ENCODE measurements at regions not wholly inside any gene's neighbourhood (a gene's known extent, or its start where the extent isn't known, plus 50 kb on each side); places are given as distances from the start of the nearest gene placed in this dataset.

DNA sequence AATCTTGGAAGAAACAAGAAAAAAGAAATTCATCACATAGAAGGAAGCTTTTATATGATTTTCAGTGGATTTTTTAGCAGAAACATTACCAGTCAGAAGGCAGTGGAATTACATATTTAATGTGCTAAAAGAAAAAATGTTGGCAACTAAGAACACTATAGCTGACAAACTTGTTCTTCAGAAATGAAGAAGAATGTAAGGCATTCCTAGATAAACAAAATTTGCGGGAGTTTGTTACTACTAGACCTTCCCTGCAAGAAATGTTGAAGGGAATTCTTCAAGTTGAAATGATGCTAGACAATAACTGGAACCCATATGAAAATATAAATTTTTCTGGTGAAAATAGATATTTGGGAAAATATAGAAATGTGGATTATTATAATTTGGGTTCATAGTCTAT, 718.3 kb upstream of the GRAMD2B start:
- TF ChIP-seq POLR2A (IDR thresholded peaks at IDR 0.05; ENCODE audit: low read length) (no peak), GATA1 (IDR thresholded peaks at IDR 0.05; ENCODE audit: low read depth, low read length) (no peak)

All from erythroblast (primary cell).